Brain pericyte (primary cell): ENCODE measurements at regions not wholly inside any gene's neighbourhood (a gene's known extent, or its start where the extent isn't known, plus 50 kb on each side); places are given as distances from the start of the nearest gene placed in this dataset.
"Not testable (repeated sequence)": the region's sequence is repeated elsewhere in the genome, so short reads cannot be mapped to it uniquely, and the experiment has no call there.

ENCODE experiments used
- DNase-seq: peaks from one replicate; pipeline ENCODE4 v3.0.0-alpha.2; 2012; ENCODE audit warnings: low read depth, low spot score

- DNase-seq: no peak
Observed at GRCh38 chr10:125605167-125605566, 77.8 kb downstream of the TEX36 start.

DNA sequence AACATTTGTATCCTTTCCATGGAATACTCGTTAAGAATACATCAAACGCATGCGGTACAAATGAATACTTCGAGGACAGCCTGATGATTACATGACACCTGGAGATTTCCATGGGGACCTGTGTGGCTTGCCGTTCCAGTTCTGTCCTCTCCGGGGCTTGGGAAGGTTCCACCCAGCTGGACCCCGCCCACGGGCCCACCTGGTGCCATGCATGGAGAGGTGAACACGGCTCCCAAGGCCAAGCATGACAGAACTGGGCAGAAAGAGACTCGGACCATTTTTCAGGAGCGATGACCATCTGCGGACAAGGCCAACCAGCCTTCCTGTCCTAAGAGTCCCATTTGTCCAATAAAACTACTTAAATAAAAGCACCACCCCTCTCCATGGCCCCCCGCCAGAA lies 80.1 kb downstream of the TEX36 start:
- no peak for DNase-seq

GRCh38 chr10:125599194-125599593 lies 83.8 kb downstream of the TEX36 start:
- DNase-seq: no peak

DNA sequence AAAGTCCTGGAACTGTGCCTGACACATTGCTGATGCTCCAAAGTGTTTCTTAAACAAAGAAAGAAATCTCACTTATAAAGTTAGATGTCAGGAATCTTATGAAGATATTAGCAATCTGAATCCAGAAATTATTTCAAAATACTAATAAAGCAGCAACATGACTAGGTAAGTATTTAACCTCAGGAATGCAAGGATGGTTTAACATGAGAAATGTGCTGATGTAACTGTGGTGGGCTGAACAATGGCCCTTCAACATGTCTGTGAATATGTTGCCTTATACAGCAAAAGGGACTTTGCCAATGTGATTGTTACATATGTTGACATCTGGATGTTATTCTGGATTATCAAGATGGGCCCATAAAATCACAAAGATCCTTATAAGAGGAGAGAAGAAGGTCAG lies 87.1 kb downstream of the TEX36 start:
- DNase-seq: no peak

GRCh38 chr10:125593644-125594043 lies 89.3 kb downstream of the TEX36 start:
- no peak for DNase-seq

DNA sequence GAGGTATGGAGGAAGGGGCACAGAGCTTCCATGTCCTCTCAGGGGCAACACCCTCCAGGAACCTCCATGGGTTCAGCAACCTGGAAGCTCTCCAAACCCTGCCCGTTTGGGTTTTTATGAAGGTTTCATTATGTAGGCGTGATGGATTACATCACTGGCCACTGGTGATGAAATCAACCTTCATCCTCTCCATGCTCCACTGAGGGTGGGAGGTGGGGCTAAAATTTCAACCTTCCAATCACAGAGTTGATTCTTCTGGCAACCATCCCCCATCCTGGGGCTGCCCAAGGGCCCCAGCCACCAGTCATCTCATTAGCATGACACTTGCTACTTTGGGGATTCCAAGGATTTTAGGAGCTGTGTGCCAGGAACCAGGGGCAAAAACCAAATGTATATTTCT lies 90.1 kb downstream of the TEX36 start:
- DNase-seq: no peak

DNA sequence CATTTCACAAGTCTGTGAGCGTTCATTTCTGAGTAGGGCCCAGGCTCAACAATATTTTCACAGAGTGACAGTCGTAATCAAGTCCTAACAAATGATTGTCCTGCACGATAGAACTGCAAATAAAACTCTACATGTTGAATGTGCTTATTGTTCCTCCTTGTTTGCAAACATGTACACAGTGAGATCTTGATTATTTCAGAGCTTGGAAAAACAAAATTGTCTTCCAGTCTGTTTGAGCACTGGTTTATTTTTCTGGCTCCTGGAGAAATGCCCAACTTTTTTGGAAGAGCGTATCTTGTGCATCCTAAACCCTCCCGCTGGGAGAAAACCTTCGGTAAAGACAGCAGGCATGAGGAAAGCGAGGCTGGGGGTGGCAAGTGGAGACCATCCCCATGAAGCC lies 91.1 kb downstream of the TEX36 start:
- DNase-seq: no peak

DNA sequence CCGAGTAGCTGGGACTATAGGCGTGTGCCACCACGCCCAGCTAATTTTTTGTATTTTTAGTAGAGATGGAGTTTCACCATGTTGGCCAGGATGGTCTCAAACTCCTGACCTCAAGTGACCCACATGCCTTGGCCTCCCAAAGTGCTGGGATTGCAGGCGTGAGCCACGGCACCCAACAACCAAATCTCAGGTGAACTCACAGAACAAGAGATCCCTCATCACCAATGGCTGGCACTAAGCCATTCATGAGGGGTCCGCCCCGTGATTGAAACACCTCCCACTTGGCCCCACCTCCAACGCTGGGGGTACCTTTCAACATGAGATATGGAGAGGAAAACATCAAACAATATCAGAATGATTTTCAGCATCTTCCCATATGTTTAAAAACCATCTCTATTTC lies 94.2 kb downstream of the TEX36 start:
- DNase-seq: not testable (repeated sequence)

- no peak for DNase-seq
Observed at GRCh38 chr10:125584954-125585353, 98.0 kb downstream of the TEX36 start.

- no peak for DNase-seq
Observed at GRCh38 chr10:125578658-125579315, 104.2 kb downstream of the TEX36 start.

DNA sequence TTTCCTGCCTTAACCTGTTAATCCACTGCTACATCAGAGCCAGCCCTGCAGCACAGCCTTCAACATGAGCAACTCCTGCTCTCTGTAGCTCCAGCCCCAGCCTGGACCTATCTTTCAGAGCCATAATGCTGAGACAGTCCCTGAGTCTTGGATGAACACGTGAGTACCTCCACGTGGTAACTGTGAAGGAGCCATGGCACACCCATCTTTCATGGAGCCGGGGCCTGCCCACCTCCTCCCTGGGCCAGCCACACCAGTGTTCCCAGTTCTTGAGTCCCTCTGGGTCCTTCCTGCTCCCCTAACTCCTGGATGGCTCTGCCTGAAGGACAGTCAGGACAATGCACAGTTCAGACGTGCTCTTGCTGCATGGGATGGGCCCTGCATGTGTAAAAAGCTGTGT lies 107.1 kb downstream of the TEX36 start:
- DNase-seq: no peak

DNA sequence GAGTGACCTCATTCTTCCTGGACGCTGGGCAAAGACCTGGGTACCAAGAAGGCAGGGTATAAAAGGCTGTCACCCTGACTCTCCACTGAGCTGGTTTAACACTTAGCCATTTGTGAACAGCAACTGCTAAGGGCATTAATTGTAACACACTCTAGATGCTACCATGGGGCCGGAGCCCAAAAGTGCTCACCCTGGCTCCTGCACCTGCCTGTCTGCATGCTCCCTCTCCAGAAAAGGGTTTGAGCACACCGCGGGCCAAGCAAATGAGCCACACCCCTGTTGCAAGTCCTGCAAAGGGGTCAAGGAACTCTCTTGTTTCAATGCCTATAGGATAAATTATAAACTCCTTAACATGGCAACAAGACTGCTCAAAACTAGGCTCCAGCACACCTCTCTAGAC lies 114.8 kb downstream of the TEX36 start:
- DNase-seq: no peak

- DNase-seq: no peak
Observed at GRCh38 chr10:125567529-125567928, 115.4 kb downstream of the TEX36 start.

- DNase-seq: no peak
Observed at GRCh38 chr10:125565046-125565445, 117.9 kb downstream of the TEX36 start.

DNA sequence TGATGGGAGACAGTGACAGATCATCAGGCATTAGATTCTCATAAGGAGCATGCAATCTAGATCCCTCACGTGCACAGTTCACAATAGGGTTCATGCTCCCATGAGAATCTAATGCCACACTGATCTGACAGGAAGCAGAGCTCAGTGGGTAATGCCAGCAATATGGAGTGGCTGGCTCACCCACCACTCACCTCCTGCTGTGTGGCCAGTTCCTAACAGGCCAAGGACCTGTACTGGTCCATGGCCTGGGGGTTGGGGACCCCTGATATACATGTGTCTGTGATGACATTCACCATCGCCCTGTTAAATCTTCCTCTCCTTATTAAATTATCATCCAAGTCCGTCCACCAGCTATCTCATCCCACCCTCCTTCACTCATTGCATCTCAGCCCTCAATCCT lies 118.4 kb downstream of the TEX36 start:
- DNase-seq: no peak

GRCh38 chr10:125562737-125563136 lies 120.2 kb downstream of the TEX36 start:
- no peak for DNase-seq

DNA sequence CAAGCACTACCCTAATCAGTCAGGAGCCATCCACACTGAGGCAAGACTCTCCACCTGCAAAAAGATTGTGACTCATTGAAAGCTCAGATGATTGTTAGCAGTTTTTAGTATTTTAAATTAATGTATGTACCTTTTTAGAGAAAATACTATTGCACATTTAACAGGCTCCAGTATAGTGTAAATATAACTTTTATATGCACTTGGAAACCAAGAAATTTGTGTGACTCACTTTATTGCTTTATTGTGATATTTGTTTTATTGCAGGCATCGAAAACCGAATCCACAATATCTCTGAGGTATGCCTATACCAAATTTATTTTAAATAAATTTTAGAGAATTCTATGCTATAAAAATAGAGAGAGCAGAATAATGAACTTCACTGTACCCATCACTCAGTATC lies 122.0 kb downstream of the TEX36 start:
- no peak for DNase-seq

- DNase-seq: no peak
Observed at GRCh38 chr10:125559210-125559609, 123.8 kb downstream of the TEX36 start.

- DNase-seq: no peak
Observed at GRCh38 chr10:125557801-125558505, 125.0 kb downstream of the TEX36 start.

- no peak for DNase-seq
Observed at GRCh38 chr10:125557311-125557710, 125.7 kb downstream of the TEX36 start.

DNA sequence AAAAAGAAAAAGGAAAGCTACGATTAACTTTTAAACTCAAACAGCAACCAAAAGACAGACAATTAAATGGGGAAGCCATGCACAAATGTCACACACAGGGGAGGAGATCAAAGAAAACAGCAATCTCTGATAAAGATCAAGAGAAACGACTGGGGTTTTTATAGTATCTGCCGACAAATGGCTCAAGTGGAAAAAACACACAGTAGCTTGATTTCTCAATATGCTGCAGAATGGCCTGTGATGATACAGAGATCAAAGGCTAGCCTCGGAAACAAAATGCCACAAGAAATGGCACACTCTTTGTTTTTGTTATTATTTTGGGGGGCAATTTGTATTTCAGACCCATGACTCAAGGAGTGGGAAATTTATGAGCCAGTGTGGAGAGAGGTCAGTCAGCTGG lies 126.1 kb downstream of the TEX36 start:
- DNase-seq: no peak

- no peak for DNase-seq
Observed at GRCh38 chr10:125555743-125556142, 127.2 kb downstream of the TEX36 start.

DNA sequence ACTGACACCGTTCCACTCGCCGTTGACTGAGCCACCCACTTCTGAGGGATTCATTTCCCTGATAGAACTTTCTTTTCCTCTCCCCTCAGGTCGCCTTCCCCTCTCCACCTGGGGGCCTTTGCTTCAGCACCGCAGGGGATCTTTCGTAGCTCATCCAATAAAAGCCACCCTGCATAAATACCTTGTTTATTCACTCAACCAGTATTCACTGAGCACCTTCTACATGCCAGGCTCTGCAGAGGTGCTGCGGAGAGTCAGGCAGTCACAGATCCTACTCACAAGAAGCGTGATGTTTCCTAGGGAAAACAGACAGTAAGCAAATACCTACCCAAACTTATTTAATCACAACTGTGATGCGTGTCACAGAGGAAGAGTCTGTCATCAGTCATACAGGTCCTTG lies 127.7 kb downstream of the TEX36 start:
- no peak for DNase-seq

- no peak for DNase-seq
Observed at GRCh38 chr10:125554753-125555152, 128.2 kb downstream of the TEX36 start.
